ENCODE measurements at regions not wholly inside any gene's neighbourhood (a gene's known extent, or its start where the extent isn't known, plus 50 kb on each side); places are given as distances from the start of the nearest gene placed in this dataset.

DNA sequence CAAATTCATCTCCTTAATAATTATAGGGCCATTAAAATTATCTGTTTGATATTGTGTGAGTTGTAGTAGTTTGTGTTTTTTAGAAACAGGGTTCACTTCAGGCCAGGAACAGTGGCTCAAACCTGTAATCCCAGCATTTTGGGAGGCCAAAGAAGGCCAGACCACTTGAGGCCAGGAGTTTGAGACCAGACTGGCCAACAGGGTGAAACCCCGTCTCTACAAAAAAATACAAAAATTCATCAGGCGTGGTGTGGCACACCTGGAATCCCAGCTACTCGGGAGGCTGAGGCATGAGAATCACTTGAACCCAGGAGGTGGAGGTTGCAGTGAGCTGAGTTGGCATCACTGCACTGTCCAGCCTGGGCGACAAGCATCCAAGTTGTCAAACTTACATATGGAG, 57.0 kb downstream of the IARS1 start:
- TF ChIP-seq, protein P1, sequence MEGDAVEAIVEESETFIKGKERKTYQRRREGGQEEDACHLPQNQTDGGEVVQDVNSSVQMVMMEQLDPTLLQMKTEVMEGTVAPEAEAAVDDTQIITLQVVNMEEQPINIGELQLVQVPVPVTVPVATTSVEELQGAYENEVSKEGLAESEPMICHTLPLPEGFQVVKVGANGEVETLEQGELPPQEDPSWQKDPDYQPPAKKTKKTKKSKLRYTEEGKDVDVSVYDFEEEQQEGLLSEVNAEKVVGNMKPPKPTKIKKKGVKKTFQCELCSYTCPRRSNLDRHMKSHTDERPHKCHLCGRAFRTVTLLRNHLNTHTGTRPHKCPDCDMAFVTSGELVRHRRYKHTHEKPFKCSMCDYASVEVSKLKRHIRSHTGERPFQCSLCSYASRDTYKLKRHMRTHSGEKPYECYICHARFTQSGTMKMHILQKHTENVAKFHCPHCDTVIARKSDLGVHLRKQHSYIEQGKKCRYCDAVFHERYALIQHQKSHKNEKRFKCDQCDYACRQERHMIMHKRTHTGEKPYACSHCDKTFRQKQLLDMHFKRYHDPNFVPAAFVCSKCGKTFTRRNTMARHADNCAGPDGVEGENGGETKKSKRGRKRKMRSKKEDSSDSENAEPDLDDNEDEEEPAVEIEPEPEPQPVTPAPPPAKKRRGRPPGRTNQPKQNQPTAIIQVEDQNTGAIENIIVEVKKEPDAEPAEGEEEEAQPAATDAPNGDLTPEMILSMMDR (IDR thresholded peaks at IDR 0.05) = no peak
- TF ChIP-seq POLR2A (IDR thresholded peaks at IDR 0.05; ENCODE audit: low read depth) (no peak), POLR2AphosphoS5 (IDR thresholded peaks at IDR 0.05) (no peak), EP300 (IDR thresholded peaks at IDR 0.05) (no peak)

All from esophagus muscularis mucosa (tissue), 4 donors.